OCI-LY3 (cell line): ENCODE measurements at regions not wholly inside any gene's neighbourhood (a gene's known extent, or its start where the extent isn't known, plus 50 kb on each side); places are given as distances from the start of the nearest gene placed in this dataset.

Experiments used
- CTCF ChIP-seq: fragments of 200-600, 300-600 bp; sonication (generic); IDR thresholded peaks from 2 replicates; pipeline ENCODE4 v1.5.1; 2014; ENCODE audit warnings: antibody characterized with exemption, low read length, low read depth
- EZH2phosphoT487 ChIP-seq: fragments of 200-600 bp; shearing (Covaris generic); IDR thresholded peaks from 2 replicates; pipeline ENCODE4 v1.6.1; 2018; ENCODE audit warnings: antibody characterized with exemption, mixed run types, low read depth

GRCh38 chr16:80104401-80104800 is 436.4 kb upstream of the DYNLRB2 start:
- TF ChIP-seq CTCF (no peak), EZH2phosphoT487 (no peak)
